SK-N-SH treated with all-trans-retinoic acid at 6 μM for 48 hours (cell line): ENCODE measurements at regions not wholly inside any gene's neighbourhood (a gene's known extent, or its start where the extent isn't known, plus 50 kb on each side); places are given as distances from the start of the nearest gene placed in this dataset.

Source experiments
- ARNTL ChIP-seq: fragments of 450-650 bp; formaldehyde crosslinking; IDR thresholded peaks from 2 replicates; pipeline ENCODE4 v1.5.0; 2020; ENCODE audit warnings: low read depth, mild to moderate bottlenecking, moderate library complexity, borderline replicate concordance
- CSDC2 ChIP-seq: fragments of 250-450 bp; sonication (Bioruptor Pico); IDR thresholded peaks from 2 replicates; pipeline ENCODE4 v1.5.0; 2020; ENCODE audit warnings: mild to moderate bottlenecking, moderate library complexity
- TCF4 ChIP-seq: fragments of 250-450 bp; sonication (Bioruptor Pico); IDR thresholded peaks from 2 replicates; pipeline ENCODE4 v1.8.0; 2021; ENCODE audit warnings: mild to moderate bottlenecking, moderate library complexity, borderline replicate concordance
- ZNF565 ChIP-seq: fragments of 450-650 bp; formaldehyde crosslinking; conservative IDR thresholded peaks from 2 replicates; pipeline ENCODE4 v1.5.0; 2020; ENCODE audit warnings: low read depth, mild to moderate bottlenecking, moderate library complexity
- ZNF70 ChIP-seq: fragments of 450-650 bp; formaldehyde crosslinking; IDR thresholded peaks from 2 replicates; pipeline ENCODE4 v1.5.0; 2020; ENCODE audit warnings: mild to moderate bottlenecking, moderate library complexity
- TF ChIP-seq, protein P1 (sequence below): fragments of 250-450 bp; sonication (Bioruptor Pico); IDR thresholded peaks from 2 replicates; pipeline ENCODE4 v1.5.0; 2020; ENCODE audit warnings: mild to moderate bottlenecking, moderate library complexity
- TF ChIP-seq, protein P2 (sequence below): fragments of 250-450 bp; sonication (Bioruptor Pico); IDR thresholded peaks from 2 replicates; pipeline ENCODE4 v1.5.1; 2021; ENCODE audit warnings: mild to moderate bottlenecking, moderate library complexity
- TF ChIP-seq, protein P3 (sequence below): fragments of 250-450 bp; sonication (Bioruptor Pico); IDR thresholded peaks from 2 replicates; pipeline ENCODE4 v1.8.0; 2020; ENCODE audit warnings: mild to moderate bottlenecking, moderate library complexity, borderline replicate concordance
- TF ChIP-seq, protein P4 (sequence below): fragments of 250-450 bp; sonication (Bioruptor Pico); IDR thresholded peaks from 2 replicates; pipeline ENCODE4 v1.5.1; 2020; ENCODE audit warnings: low read depth, mild to moderate bottlenecking, moderate library complexity
- TF ChIP-seq, protein P5 (sequence below): fragments of 250-450 bp; sonication (Bioruptor Pico); IDR thresholded peaks from 2 replicates; pipeline ENCODE4 v1.8.0; 2021; ENCODE audit warnings: low read depth, mild to moderate bottlenecking, moderate library complexity, borderline replicate concordance

DNA sequence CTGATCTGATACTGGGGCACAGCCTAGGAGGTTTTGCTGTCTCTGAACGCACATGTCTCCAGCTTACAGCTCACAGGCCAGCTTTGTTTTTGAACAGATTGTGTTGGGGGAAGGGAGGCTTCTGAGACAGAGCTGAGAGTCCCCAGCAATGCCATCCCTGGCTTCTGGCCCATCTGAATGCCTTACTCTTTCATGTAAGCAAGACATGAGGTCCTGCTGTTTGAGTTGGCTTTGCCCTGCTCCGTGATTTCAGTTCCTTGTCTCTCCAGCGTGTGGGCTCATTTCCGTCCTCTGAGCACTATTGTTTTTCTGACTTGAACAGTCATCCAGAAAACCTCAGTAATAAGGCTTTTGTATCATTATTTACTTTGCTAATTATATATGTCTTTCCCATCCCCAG is 194.9 kb upstream of the TNP1 start:
- no peak for TF ChIP-seq ZNF70 (CRISPR knock-in tag)
- no peak for TF ChIP-seq ARNTL
- TF ChIP-seq, protein P1, sequence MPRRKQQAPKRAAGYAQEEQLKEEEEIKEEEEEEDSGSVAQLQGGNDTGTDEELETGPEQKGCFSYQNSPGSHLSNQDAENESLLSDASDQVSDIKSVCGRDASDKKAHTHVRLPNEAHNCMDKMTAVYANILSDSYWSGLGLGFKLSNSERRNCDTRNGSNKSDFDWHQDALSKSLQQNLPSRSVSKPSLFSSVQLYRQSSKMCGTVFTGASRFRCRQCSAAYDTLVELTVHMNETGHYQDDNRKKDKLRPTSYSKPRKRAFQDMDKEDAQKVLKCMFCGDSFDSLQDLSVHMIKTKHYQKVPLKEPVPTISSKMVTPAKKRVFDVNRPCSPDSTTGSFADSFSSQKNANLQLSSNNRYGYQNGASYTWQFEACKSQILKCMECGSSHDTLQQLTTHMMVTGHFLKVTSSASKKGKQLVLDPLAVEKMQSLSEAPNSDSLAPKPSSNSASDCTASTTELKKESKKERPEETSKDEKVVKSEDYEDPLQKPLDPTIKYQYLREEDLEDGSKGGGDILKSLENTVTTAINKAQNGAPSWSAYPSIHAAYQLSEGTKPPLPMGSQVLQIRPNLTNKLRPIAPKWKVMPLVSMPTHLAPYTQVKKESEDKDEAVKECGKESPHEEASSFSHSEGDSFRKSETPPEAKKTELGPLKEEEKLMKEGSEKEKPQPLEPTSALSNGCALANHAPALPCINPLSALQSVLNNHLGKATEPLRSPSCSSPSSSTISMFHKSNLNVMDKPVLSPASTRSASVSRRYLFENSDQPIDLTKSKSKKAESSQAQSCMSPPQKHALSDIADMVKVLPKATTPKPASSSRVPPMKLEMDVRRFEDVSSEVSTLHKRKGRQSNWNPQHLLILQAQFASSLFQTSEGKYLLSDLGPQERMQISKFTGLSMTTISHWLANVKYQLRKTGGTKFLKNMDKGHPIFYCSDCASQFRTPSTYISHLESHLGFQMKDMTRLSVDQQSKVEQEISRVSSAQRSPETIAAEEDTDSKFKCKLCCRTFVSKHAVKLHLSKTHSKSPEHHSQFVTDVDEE (CRISPR knock-in tag), result no peak
- TF ChIP-seq TCF4 (CRISPR knock-in tag), result no peak
- TF ChIP-seq, protein P2, sequence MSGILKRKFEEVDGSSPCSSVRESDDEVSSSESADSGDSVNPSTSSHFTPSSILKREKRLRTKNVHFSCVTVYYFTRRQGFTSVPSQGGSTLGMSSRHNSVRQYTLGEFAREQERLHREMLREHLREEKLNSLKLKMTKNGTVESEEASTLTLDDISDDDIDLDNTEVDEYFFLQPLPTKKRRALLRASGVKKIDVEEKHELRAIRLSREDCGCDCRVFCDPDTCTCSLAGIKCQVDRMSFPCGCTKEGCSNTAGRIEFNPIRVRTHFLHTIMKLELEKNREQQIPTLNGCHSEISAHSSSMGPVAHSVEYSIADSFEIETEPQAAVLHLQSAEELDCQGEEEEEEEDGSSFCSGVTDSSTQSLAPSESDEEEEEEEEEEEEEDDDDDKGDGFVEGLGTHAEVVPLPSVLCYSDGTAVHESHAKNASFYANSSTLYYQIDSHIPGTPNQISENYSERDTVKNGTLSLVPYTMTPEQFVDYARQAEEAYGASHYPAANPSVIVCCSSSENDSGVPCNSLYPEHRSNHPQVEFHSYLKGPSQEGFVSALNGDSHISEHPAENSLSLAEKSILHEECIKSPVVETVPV (CRISPR knock-in tag), result no peak
- no peak for TF ChIP-seq ZNF565
- TF ChIP-seq, protein P3, sequence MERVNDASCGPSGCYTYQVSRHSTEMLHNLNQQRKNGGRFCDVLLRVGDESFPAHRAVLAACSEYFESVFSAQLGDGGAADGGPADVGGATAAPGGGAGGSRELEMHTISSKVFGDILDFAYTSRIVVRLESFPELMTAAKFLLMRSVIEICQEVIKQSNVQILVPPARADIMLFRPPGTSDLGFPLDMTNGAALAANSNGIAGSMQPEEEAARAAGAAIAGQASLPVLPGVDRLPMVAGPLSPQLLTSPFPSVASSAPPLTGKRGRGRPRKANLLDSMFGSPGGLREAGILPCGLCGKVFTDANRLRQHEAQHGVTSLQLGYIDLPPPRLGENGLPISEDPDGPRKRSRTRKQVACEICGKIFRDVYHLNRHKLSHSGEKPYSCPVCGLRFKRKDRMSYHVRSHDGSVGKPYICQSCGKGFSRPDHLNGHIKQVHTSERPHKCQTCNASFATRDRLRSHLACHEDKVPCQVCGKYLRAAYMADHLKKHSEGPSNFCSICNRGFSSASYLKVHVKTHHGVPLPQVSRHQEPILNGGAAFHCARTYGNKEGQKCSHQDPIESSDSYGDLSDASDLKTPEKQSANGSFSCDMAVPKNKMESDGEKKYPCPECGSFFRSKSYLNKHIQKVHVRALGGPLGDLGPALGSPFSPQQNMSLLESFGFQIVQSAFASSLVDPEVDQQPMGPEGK, result no peak
- no peak for TF ChIP-seq CSDC2
- TF ChIP-seq, protein P4, sequence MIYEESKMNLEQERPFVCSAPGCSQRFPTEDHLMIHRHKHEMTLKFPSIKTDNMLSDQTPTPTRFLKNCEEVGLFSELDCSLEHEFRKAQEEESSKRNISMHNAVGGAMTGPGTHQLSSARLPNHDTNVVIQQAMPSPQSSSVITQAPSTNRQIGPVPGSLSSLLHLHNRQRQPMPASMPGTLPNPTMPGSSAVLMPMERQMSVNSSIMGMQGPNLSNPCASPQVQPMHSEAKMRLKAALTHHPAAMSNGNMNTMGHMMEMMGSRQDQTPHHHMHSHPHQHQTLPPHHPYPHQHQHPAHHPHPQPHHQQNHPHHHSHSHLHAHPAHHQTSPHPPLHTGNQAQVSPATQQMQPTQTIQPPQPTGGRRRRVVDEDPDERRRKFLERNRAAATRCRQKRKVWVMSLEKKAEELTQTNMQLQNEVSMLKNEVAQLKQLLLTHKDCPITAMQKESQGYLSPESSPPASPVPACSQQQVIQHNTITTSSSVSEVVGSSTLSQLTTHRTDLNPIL, result no peak
- TF ChIP-seq, protein P5, sequence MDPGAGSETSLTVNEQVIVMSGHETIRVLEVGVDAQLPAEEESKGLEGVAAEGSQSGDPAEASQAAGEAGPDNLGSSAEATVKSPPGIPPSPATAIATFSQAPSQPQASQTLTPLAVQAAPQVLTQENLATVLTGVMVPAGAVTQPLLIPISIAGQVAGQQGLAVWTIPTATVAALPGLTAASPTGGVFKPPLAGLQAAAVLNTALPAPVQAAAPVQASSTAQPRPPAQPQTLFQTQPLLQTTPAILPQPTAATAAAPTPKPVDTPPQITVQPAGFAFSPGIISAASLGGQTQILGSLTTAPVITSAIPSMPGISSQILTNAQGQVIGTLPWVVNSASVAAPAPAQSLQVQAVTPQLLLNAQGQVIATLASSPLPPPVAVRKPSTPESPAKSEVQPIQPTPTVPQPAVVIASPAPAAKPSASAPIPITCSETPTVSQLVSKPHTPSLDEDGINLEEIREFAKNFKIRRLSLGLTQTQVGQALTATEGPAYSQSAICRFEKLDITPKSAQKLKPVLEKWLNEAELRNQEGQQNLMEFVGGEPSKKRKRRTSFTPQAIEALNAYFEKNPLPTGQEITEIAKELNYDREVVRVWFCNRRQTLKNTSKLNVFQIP (CRISPR knock-in tag), result no peak
